B cell (primary cell): ENCODE measurements at regions not wholly inside any gene's neighbourhood (a gene's known extent, or its start where the extent isn't known, plus 50 kb on each side); places are given as distances from the start of the nearest gene placed in this dataset.

Experiments
- ATAC-seq: fragments of 200-7000 bp; cut with Tn5 transposase; one replicate; pipeline ENCODE4 v1.10.0; 2021; ENCODE audit warnings: low read depth, mild to moderate bottlenecking, moderate number of reproducible peaks, moderate library complexity
- CTCF ChIA-PET: fragments of 350-600 bp; sonication (Branson Sonifier 250); formaldehyde crosslinking; loops from one replicate; lab custom pipeline; 2021; ENCODE audit warnings: antibody characterized with exemption, inconsistent platforms; lab: Charles Lee
- POLR2A ChIA-PET: fragments of 350-600 bp; sonication (Branson Sonifier 250); formaldehyde crosslinking; loops from one replicate; lab custom pipeline; 2021; ENCODE audit warnings: antibody characterized with exemption; lab: Charles Lee
- DNase-seq: peaks from one replicate; pipeline ENCODE4 v3.0.0; 2013
- H2AFZ ChIP-seq: 2 replicates; pipeline ENCODE4 v1.6.1; 2012; ENCODE audit warnings: mild to moderate bottlenecking, low read depth, low read length; ENCODE audit not compliant: insufficient read depth, poor library complexity, severe bottlenecking
- H3K27ac ChIP-seq, 2 donors: 1 replicate in 1 of 2; 2 replicates in 1 of 2; pipeline ENCODE4 v1.5.1; 2012 to 2013; ENCODE audit warnings: low read length in 2 of 2, mild to moderate bottlenecking in 2 of 2, moderate library complexity in 1 of 2
- H3K27me3 ChIP-seq, 4 experiments: fragments of 200-600 bp in 1 of 4; sonication (generic) in 1 of 4; replicated peaks in 1 of 4; 1 replicate in 2 of 4; 2 replicates in 2 of 4; pipeline versions ENCODE4 v1.6.1 to v1.7.0; 2013 to 2016; ENCODE audit warnings: low read length in 3 of 4, mild to moderate bottlenecking in 2 of 4, mixed read lengths in 1 of 4, moderate library complexity in 1 of 4; ENCODE audit not compliant: insufficient read depth in 4 of 4, control insufficient read depth in 3 of 4; ENCODE audit errors: control extremely low read depth in 1 of 4
- H3K36me3 ChIP-seq, 2 experiments: replicated peaks in 1 of 2; 1 replicate in 1 of 2; 2 replicates in 1 of 2; pipeline versions ENCODE4 v1.6.1 to v1.7.1; 2013; ENCODE audit warnings: low read length in 1 of 2; ENCODE audit not compliant: insufficient read depth in 2 of 2, control insufficient read depth in 1 of 2; ENCODE audit errors: control extremely low read depth in 1 of 2, extremely low read depth in 1 of 2
- H3K4me1 ChIP-seq, 2 donors: fragments of 200-600 bp in 1 of 2; sonication (generic) in 1 of 2; 1 replicate in 1 of 2; 2 replicates in 1 of 2; pipeline versions ENCODE4 v1.5.1 to v1.6.1; 2013 to 2017; ENCODE audit warnings: low read length in 2 of 2; ENCODE audit not compliant: control insufficient read depth in 2 of 2, insufficient read depth in 2 of 2
- H3K4me2 ChIP-seq: replicated peaks from 2 replicates; pipeline ENCODE3; 2012; ENCODE audit warnings: mild to moderate bottlenecking, low read depth, low read length; ENCODE audit not compliant: poor library complexity, severe bottlenecking
- H3K4me3 ChIP-seq, 5 experiments: fragments of 200-600 bp in 1 of 5; sonication (generic) in 1 of 5; 1 replicate in 3 of 5; 2 replicates in 2 of 5; pipeline versions ENCODE4 v1.5.1 to v1.7.0; 2011 to 2016; ENCODE audit warnings: low read length in 4 of 5, mild to moderate bottlenecking in 4 of 5, low read depth in 2 of 5, control low read depth in 1 of 5, moderate library complexity in 1 of 5; ENCODE audit not compliant: insufficient read depth in 1 of 5; ENCODE audit errors: control extremely low read depth in 1 of 5, extremely low read depth in 1 of 5
- H3K79me2 ChIP-seq: fragments of 200-600 bp; sonication (generic); one replicate; pipeline ENCODE4 v1.6.0; 2016; ENCODE audit warnings: low read length; ENCODE audit not compliant: control insufficient read depth, insufficient read depth
- H3K9ac ChIP-seq: fragments of 200-600 bp; sonication (generic); 2 replicates; pipeline ENCODE4 v1.6.1; 2017; ENCODE audit warnings: mild to moderate bottlenecking, low read length, moderate library complexity
- H3K9me3 ChIP-seq, 3 donors: one replicate each; pipeline versions ENCODE4 v1.6.1 to v1.7.1; 2013; ENCODE audit warnings: low read length in 2 of 3; ENCODE audit not compliant: control insufficient read depth in 2 of 3, insufficient read depth in 1 of 3; ENCODE audit errors: control extremely low read depth in 1 of 3
- H4K20me1 ChIP-seq: 2 replicates; pipeline ENCODE4 v1.6.0; 2012; ENCODE audit warnings: mild to moderate bottlenecking, low read length; ENCODE audit not compliant: insufficient read depth, control insufficient read depth, poor library complexity, severe bottlenecking
- H3K27ac Mint-ChIP-seq: one replicate; pipeline ENCODE4 v1.8.0; 2021; ENCODE audit warnings: mixed read lengths
- H3K27me3 Mint-ChIP-seq: one replicate; pipeline ENCODE4 v1.8.0; 2021; ENCODE audit warnings: mixed read lengths
- H3K4me1 Mint-ChIP-seq: one replicate; pipeline ENCODE4 v1.8.0; 2021; ENCODE audit warnings: mixed read lengths
- H3K4me3 Mint-ChIP-seq: one replicate; pipeline ENCODE4 v1.8.0; 2021; ENCODE audit warnings: mixed read lengths
- H3K9me3 Mint-ChIP-seq: one replicate; pipeline ENCODE4 v1.8.0; 2022; ENCODE audit warnings: mixed read lengths; ENCODE audit not compliant: insufficient read depth
- CTCF ChIP-seq: fragments of 200-600 bp; IDR thresholded peaks from one replicate; pipeline ENCODE4 v1.8.0; 2022; ENCODE audit warnings: antibody characterized with exemption, mild to moderate bottlenecking
- EZH2 ChIP-seq: IDR thresholded peaks from 2 replicates; pipeline ENCODE4 v1.6.1; 2012; ENCODE audit warnings: borderline replicate concordance, low read depth, mild to moderate bottlenecking, moderate library complexity, low read length; ENCODE audit not compliant: insufficient read depth, poor library complexity, severe bottlenecking
- WGBS: methylation state at CpG from one replicate; pipeline ENCODE4 v1.1.5; 2013; ENCODE audit warnings: missing lambda C conversion rate; ENCODE audit not compliant: insufficient coverage; 5-methylcytosine and 5-hydroxymethylcytosine counted together
- intact Hi-C: fragments of 100-400 bp; cut with micrococcal nuclease; formaldehyde crosslinking; loops from one replicate; pipeline ENCODE4 v1.10.0; 2022

DNA sequence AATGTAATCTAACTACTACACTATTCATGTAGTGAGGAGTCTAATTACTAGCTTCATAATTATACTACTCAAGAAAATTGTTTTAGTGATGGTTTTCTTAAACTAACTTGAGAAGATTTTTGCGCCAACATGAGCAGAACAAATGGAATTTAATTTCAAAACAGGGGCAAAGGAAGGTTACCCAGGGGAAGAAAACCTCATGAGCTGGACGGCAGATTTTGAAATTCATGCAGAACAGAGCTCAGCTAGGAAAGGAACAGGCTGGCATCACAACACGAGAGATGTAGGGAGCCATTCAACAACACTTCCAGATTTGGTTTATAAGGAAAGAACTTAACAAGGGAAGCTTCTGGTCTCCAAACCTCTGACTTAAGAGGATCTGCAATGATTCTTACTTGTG, 235.3 kb upstream of the PRKCQ start:
- Histone ChIP-seq H3K9me3 (no peaks in the 10 kb centered on the region), H3K27me3 (peaks cover 0 to 8% (median 5%) of the 10 kb centered on the region in 4 experiments), H3K4me1 (no peaks in the 10 kb centered on the region), H3K27ac (no peak overlapping the region), H3K36me3 (no peaks in the 10 kb centered on the region), H3K4me2 (no peak overlapping the region), H3K4me3 (no peak overlapping the region), H3K79me2 (no peaks in the 10 kb centered on the region), H2AFZ (no peak overlapping the region), H3K9ac (no peak overlapping the region), H4K20me1 (no peaks in the 10 kb centered on the region)
- intact Hi-C loops, result no loop called here
- 70% methylated on average over 3 of the region's 3 CpGs for WGBS
- ChIA-PET CTCF (no interaction called here), POLR2A (no interaction called here)
- no peak for ATAC-seq
- DNase-seq, result no peak
- no peak overlapping the region for H3K27ac Mint-ChIP-seq
- H3K27me3 Mint-ChIP-seq, result peaks cover 45% of the 10 kb centered on the region
- H3K4me1 Mint-ChIP-seq, result no peaks in the 10 kb centered on the region
- no peaks in the 10 kb centered on the region for H3K9me3 Mint-ChIP-seq
- no peak overlapping the region for H3K4me3 Mint-ChIP-seq
- TF ChIP-seq EZH2 (no peak), CTCF (no peak)

- Histone ChIP-seq H3K4me3 (no peak overlapping the region), H3K36me3 (no peaks in the 10 kb centered on the region), H2AFZ (no peak overlapping the region), H3K9ac (no peak overlapping the region), H4K20me1 (no peaks in the 10 kb centered on the region), H3K9me3 (no peaks in the 10 kb centered on the region), H3K4me2 (no peak overlapping the region), H3K27me3 (peaks cover 0 to 8% (median 4%) of the 10 kb centered on the region in 4 experiments), H3K27ac (no peak overlapping the region), H3K79me2 (no peaks in the 10 kb centered on the region), H3K4me1 (no peaks in the 10 kb centered on the region)
- no peak for TF ChIP-seq CTCF
- TF ChIP-seq EZH2, result no peak
- CTCF ChIA-PET, result no interaction called here
- DNase-seq (no peak), ATAC-seq (no peak)
- no peak overlapping the region for H3K4me3 Mint-ChIP-seq
- H3K9me3 Mint-ChIP-seq, result peaks cover 2% of the 10 kb centered on the region
- POLR2A ChIA-PET, result no interaction called here
- H3K27me3 Mint-ChIP-seq, result peaks cover 38% of the 10 kb centered on the region
- no CpG with 5 or more reads among the region's 2 CpGs for WGBS
- intact Hi-C loops, result no loop called here
- no peaks in the 10 kb centered on the region for H3K4me1 Mint-ChIP-seq
- no peak overlapping the region for H3K27ac Mint-ChIP-seq
Observed at GRCh38 chr10:6813856-6814255, 233.8 kb upstream of the PRKCQ start.
